ENCODE measurements at regions not wholly inside any gene's neighbourhood (a gene's known extent, or its start where the extent isn't known, plus 50 kb on each side); places are given as distances from the start of the nearest gene placed in this dataset.
"Not testable (repeated sequence)": the region's sequence is repeated elsewhere in the genome, so short reads cannot be mapped to it uniquely, and the experiment has no call there.

DNA sequence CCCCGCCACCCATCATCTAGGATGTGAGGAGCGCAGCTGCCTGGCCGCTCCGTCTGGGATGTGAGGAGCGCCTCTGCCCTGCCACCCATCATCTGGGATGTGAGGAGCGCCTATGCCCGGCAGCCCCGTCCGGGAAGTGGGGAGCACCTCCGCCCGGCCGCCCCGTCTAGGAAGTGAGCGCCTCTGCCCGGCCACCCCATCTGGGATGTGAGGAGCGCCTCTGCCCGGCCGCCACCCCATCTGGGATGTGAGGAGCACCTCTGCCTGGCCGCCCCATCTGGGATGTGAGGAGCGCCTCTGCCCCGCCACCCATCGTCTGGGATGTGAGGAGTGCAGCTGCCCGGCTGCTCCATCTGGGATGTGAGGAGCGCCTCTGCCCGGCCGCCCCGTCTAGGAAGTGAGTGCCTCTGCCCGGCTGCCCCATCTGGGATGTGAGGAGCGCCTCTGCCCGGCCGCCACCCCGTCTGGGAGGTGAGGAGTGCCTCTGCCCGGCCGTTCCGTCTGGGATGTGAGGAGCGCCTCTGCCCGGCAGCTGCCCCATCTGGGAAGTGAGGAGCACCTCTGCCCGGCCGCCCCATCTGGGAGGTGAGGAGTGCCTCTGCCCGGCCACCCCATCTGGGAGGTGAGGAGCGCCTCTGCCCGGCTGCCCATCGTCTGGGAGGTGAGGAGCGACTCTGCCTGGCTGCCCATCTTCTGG lies 1086.5 kb downstream of the TYW1 start:
- TF ChIP-seq, protein P1, sequence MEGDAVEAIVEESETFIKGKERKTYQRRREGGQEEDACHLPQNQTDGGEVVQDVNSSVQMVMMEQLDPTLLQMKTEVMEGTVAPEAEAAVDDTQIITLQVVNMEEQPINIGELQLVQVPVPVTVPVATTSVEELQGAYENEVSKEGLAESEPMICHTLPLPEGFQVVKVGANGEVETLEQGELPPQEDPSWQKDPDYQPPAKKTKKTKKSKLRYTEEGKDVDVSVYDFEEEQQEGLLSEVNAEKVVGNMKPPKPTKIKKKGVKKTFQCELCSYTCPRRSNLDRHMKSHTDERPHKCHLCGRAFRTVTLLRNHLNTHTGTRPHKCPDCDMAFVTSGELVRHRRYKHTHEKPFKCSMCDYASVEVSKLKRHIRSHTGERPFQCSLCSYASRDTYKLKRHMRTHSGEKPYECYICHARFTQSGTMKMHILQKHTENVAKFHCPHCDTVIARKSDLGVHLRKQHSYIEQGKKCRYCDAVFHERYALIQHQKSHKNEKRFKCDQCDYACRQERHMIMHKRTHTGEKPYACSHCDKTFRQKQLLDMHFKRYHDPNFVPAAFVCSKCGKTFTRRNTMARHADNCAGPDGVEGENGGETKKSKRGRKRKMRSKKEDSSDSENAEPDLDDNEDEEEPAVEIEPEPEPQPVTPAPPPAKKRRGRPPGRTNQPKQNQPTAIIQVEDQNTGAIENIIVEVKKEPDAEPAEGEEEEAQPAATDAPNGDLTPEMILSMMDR (conservative IDR thresholded peaks at IDR 0.05; ENCODE audit: low read depth, low read length): not testable (repeated sequence)
- not testable (repeated sequence) for TF ChIP-seq EZH2 (IDR thresholded peaks at IDR 0.05; ENCODE audit: low read length, unreplicated experiment); EZH2phosphoT487 (IDR thresholded peaks at IDR 0.05; ENCODE audit: borderline replicate concordance, low read length)
